A673 (cell line): ENCODE measurements at regions not wholly inside any gene's neighbourhood (a gene's known extent, or its start where the extent isn't known, plus 50 kb on each side); places are given as distances from the start of the nearest gene placed in this dataset.

Experiments used
- BruUV-seq: library from RNA; stranded (reverse); fragments of 400-500 nt; replicated peaks from 2 replicates; lab custom pipeline; 2021; lab: Mats Ljungman, UMichigan
- CTCF ChIA-PET: fragments of 300-600 bp; sonication (Branson Sonifier 250); formaldehyde crosslinking; loops from one replicate; lab custom pipeline; 2022; ENCODE audit warnings: antibody characterized with exemption; lab: Charles Lee
- POLR2A ChIA-PET: fragments of 300-600 bp; sonication (Branson Sonifier 250); formaldehyde crosslinking; loops from one replicate; lab custom pipeline; 2022; ENCODE audit warnings: antibody characterized with exemption; ENCODE audit not compliant: low non-redundant PET; lab: Charles Lee
- DNase-seq: peaks from one replicate; pipeline ENCODE4 v3.0.0-alpha.2; 2015; ENCODE audit warnings: low spot score
- H3K27ac ChIP-seq: fragments of 200-600 bp; sonication (generic); 2 replicates; pipeline ENCODE4 v1.5.1; 2016; ENCODE audit warnings: mixed run types, low read depth, mild to moderate bottlenecking, mixed read lengths, antibody characterized with exemption, low read length; ENCODE audit not compliant: poor library complexity, severe bottlenecking
- H3K27me3 ChIP-seq: fragments of 200-600 bp; sonication (generic); replicated peaks from 2 replicates; pipeline ENCODE4 v1.6.1; 2017; ENCODE audit warnings: mixed run types, low read depth, mild to moderate bottlenecking, mixed read lengths, antibody characterized with exemption, low read length; ENCODE audit not compliant: insufficient read depth, poor library complexity
- H3K36me3 ChIP-seq: fragments of 200-600 bp; sonication (generic); 2 replicates; pipeline ENCODE4 v1.6.1; 2016; ENCODE audit warnings: mixed run types, mild to moderate bottlenecking, mixed read lengths, antibody characterized with exemption, low read length; ENCODE audit not compliant: insufficient read depth, poor library complexity, severe bottlenecking
- H3K4me1 ChIP-seq: fragments of 200-600 bp; sonication (generic); 2 replicates; pipeline ENCODE4 v1.6.1; 2017; ENCODE audit warnings: mixed run types, mild to moderate bottlenecking, mixed read lengths, antibody characterized with exemption, low read length; ENCODE audit not compliant: insufficient read depth, poor library complexity, severe bottlenecking
- H3K4me3 ChIP-seq: fragments of 200-600 bp; sonication (generic); 2 replicates; pipeline ENCODE4 v1.5.1; 2016; ENCODE audit warnings: low read depth, mixed run types, mild to moderate bottlenecking, mixed read lengths, low read length; ENCODE audit not compliant: poor library complexity, severe bottlenecking
- H3K9me3 ChIP-seq: fragments of 200-600 bp; sonication (generic); 2 replicates; pipeline ENCODE4 v1.6.1; 2016; ENCODE audit warnings: mixed run types, low read depth, mild to moderate bottlenecking, mixed read lengths, antibody characterized with exemption, low read length; ENCODE audit not compliant: poor library complexity, severe bottlenecking
- EZH2 ChIP-seq: fragments of 200-600 bp; sonication (generic); IDR thresholded peaks from 2 replicates; pipeline ENCODE4 v1.6.1; 2017; ENCODE audit warnings: borderline replicate concordance, low read depth, mild to moderate bottlenecking, mixed read lengths, antibody characterized with exemption, low read length; ENCODE audit not compliant: poor library complexity, severe bottlenecking
- intact Hi-C: fragments of 100-400 bp; cut with micrococcal nuclease; formaldehyde crosslinking; loops from one replicate; pipeline ENCODE4 v1.10.0; 2022; ENCODE audit not compliant: unreplicated experiment
- TF ChIP-seq, protein P1 (sequence below): fragments of 300-800, 200-600 bp; sonication (generic); conservative IDR thresholded peaks from 2 replicates; pipeline ENCODE4 v1.5.1; 2017; ENCODE audit warnings: low read depth, mild to moderate bottlenecking, antibody characterized with exemption, low read length, moderate library complexity, mixed read lengths

DNA sequence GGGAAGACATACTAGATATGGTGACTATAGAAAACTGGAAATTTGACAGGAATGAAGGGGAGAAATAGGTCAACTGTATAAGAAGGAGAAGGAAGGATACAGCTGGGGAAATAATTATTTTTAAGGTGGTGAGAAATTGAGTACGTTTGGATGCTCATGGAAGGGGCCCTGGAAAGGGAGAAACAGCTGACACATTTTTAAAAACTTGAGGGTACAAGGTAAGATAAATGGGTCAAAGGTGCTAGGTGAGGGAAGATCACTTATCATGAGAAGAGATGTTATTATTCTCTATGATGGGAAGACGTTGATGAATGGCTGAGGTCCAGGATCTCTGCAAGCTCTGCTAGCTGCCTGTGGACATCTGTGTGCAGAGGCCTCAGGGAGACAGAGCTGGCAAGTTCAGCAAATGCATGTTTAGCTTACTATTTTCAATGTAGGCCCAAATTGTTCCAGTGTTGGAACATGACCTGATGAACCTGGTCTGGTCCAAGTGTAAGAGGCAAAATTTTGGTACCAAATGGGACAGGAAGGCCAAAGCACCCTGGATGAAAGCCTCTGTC lies 181.7 kb downstream of the MTRR start:
- TF ChIP-seq EZH2 = no peak
- TF ChIP-seq, protein P1, sequence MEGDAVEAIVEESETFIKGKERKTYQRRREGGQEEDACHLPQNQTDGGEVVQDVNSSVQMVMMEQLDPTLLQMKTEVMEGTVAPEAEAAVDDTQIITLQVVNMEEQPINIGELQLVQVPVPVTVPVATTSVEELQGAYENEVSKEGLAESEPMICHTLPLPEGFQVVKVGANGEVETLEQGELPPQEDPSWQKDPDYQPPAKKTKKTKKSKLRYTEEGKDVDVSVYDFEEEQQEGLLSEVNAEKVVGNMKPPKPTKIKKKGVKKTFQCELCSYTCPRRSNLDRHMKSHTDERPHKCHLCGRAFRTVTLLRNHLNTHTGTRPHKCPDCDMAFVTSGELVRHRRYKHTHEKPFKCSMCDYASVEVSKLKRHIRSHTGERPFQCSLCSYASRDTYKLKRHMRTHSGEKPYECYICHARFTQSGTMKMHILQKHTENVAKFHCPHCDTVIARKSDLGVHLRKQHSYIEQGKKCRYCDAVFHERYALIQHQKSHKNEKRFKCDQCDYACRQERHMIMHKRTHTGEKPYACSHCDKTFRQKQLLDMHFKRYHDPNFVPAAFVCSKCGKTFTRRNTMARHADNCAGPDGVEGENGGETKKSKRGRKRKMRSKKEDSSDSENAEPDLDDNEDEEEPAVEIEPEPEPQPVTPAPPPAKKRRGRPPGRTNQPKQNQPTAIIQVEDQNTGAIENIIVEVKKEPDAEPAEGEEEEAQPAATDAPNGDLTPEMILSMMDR = no peak
- no peaks in the 10 kb centered on the region for H3K27me3 ChIP-seq
- CTCF ChIA-PET = no interaction called here
- no peak for DNase-seq
- intact Hi-C loops = no loop called here
- H3K27ac ChIP-seq = no peak overlapping the region
- POLR2A ChIA-PET = no interaction called here
- H3K4me1 ChIP-seq = no peaks in the 10 kb centered on the region
- H3K36me3 ChIP-seq = no peaks in the 10 kb centered on the region
- no TSS peak for BruUV-seq
- H3K9me3 ChIP-seq = no peaks in the 10 kb centered on the region
- H3K4me3 ChIP-seq = no peak overlapping the region

DNA sequence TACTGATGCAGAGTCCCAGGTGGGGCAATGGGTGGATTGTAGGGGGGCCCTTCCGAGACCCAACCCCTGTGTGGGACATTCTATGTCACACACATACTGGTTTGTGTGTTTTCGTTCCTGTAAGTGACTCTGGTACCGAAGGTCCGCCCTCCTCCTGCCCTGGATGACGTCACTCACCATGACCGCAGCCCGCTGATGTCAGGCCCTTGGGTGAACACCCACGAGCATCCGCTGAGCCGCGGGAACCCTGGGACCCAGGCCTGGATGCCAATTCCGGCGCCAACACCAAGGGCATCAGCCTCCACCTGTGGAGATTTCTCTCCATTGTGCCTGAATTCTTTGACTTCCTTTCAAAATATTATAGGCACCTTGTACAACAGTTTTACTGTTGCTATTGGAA lies 184.3 kb downstream of the MTRR start:
- Histone ChIP-seq H3K36me3 (no peaks in the 10 kb centered on the region), H3K4me1 (no peaks in the 10 kb centered on the region), H3K27ac (no peak overlapping the region), H3K27me3 (no peaks in the 10 kb centered on the region), H3K9me3 (no peaks in the 10 kb centered on the region), H3K4me3 (no peak overlapping the region)
- no peak for TF ChIP-seq EZH2
- intact Hi-C loops = no loop called here
- ChIA-PET CTCF (no interaction called here), POLR2A (no interaction called here)
- DNase-seq = no peak
- BruUV-seq = no TSS peak

DNA sequence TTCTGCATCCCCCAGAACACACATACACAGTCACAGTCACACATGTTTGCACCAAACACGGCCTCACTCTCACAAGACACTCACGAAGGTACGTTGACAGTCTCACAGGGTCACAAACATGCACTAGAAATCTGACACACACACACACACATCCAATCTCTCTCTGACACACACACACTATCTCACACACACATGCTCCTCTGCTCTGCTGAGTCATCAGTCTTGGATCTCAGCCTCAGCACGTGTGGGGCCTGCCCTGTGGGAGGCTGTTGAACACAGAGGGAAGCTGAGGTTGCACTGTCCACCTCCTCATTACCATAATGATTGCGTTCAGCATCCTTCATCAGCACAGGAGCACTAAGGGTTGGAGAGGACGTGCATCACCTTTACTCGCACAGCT lies 188.8 kb downstream of the MTRR start:
- intact Hi-C loops = no loop called here
- Histone ChIP-seq H3K36me3 (no peaks in the 10 kb centered on the region), H3K27me3 (no peaks in the 10 kb centered on the region), H3K27ac (no peak overlapping the region), H3K4me1 (no peaks in the 10 kb centered on the region), H3K9me3 (no peaks in the 10 kb centered on the region), H3K4me3 (no peak overlapping the region)
- no peak for TF ChIP-seq EZH2
- TF ChIP-seq, protein P1 = no peak
- DNase-seq = no peak
- BruUV-seq = no TSS peak
- ChIA-PET POLR2A (no interaction called here), CTCF (no interaction called here)

DNA sequence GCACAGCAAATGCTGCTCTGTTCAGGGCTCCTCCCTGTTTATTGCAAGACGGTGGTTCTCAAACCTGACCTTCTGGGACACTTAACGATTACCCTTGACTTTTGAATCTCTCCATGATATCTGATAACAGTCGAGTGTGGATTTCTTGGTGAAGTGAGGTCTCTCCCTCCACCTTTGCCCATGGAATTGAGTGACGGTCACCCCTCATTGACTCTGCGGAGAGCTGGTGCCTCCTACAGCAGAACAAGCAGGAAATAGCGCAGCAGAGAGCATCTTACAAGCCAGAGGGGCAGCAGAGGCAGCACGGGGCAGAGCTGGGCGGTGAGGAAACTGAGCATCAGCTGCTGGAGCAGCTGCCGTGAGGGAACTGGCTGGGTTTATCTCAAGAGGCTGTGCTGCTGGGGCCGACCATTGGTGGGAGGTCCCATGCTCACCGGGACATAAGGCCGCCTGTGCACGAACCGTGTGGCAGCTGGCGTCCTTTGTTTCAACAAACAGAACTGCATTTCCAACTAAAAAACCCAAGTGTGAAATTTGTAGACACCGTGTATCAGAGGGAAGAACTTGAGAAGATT lies 189.8 kb downstream of the MTRR start:
- POLR2A ChIA-PET = no interaction called here
- H3K27ac ChIP-seq = no peak overlapping the region
- TF ChIP-seq, protein P1 = no peak
- TF ChIP-seq EZH2 = no peak
- no peaks in the 10 kb centered on the region for H3K9me3 ChIP-seq
- no peak overlapping the region for H3K4me3 ChIP-seq
- H3K27me3 ChIP-seq = no peaks in the 10 kb centered on the region
- no peaks in the 10 kb centered on the region for H3K4me1 ChIP-seq
- no TSS peak for BruUV-seq
- CTCF ChIA-PET = no interaction called here
- no peaks in the 10 kb centered on the region for H3K36me3 ChIP-seq
- intact Hi-C loops = no loop called here
- no peak for DNase-seq
